ENCODE measurements at regions not wholly inside any gene's neighbourhood (a gene's known extent, or its start where the extent isn't known, plus 50 kb on each side); places are given as distances from the start of the nearest gene placed in this dataset.

DNA sequence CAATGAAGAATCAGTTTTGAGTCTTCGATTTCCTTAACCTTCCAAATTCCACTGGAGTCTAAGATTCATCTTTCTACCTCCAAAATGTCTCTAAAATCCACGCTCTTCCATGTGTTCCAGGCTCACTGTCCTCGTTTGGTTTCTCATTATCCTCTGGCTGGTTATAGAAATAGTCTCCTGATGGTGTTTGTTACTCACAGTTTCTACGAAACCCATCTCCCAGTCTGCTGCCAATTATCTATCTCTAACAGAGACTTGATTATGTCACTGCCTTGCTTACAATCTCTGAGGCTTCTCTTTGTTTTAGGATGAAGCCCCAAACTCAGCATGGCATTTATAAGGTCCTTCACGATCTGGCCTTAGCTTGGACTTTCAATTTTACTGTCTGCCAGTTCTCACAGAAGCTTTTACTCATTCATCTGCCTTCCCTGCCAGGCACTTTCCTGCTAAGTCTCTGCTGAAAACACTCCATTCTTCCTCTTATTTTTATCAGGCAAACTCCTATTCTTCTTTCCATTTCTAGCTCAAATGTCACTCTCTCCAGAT, 339.6 kb upstream of the SGCD start:
- Histone ChIP-seq H3K27ac (ENCODE audit: low read depth, low read length) (no peak overlapping the region), H3K27me3 (ENCODE audit: low read length) (no peaks in the 10 kb centered on the region), H3K9me2 (replicated peaks; ENCODE audit: insufficient read depth, low read length) (no peaks in the 10 kb centered on the region), H2AFZ (ENCODE audit: low read depth, low read length, severe bottlenecking) (no peak overlapping the region), H3K36me3 (ENCODE audit: low read length) (no peaks in the 10 kb centered on the region), H3K4me3 (ENCODE audit: insufficient read depth, low read length, poor library complexity, severe bottlenecking) (no peak overlapping the region), H4K20me1 (ENCODE audit: low read depth, low read length) (no peaks in the 10 kb centered on the region), H3K79me2 (ENCODE audit: insufficient read depth, low read length) (no peaks in the 10 kb centered on the region), H3K9ac (ENCODE audit: low read length) (no peak overlapping the region), H3K4me2 (ENCODE audit: low read depth, low read length, poor library complexity, severe bottlenecking) (no peak overlapping the region), H3F3A (ENCODE audit: insufficient read depth) (no peaks in the 10 kb centered on the region), H3K9me3 (ENCODE audit: insufficient read depth, low read length) (no peaks in the 10 kb centered on the region)
- TF ChIP-seq, protein P1, sequence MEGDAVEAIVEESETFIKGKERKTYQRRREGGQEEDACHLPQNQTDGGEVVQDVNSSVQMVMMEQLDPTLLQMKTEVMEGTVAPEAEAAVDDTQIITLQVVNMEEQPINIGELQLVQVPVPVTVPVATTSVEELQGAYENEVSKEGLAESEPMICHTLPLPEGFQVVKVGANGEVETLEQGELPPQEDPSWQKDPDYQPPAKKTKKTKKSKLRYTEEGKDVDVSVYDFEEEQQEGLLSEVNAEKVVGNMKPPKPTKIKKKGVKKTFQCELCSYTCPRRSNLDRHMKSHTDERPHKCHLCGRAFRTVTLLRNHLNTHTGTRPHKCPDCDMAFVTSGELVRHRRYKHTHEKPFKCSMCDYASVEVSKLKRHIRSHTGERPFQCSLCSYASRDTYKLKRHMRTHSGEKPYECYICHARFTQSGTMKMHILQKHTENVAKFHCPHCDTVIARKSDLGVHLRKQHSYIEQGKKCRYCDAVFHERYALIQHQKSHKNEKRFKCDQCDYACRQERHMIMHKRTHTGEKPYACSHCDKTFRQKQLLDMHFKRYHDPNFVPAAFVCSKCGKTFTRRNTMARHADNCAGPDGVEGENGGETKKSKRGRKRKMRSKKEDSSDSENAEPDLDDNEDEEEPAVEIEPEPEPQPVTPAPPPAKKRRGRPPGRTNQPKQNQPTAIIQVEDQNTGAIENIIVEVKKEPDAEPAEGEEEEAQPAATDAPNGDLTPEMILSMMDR (IDR thresholded peaks at IDR 0.05; ENCODE audit: insufficient read depth, low read length, poor library complexity, severe bottlenecking): no peak
- no peak for TF ChIP-seq EZH2phosphoT487 (conservative IDR thresholded peaks at IDR 0.05; ENCODE audit: low read length)

DNA sequence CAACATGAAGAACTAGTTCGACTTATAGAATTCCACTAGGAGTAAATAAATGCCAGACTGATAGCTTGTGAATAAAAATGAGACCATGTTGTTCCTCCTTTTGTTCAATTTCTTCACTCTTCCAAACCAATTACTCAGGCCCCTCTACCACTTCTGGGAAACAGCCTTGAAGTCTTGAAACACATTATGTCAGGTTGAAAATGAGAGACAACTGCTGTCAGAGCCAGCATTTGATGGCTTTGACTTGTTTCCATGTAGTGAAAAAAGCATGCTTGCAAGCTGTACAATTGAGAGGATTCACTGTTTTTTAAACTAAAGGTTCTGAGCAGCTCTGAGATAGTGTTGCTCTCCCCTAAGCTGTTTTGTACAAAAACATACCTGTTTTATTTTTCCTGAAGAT, 337.1 kb upstream of the SGCD start:
- Histone ChIP-seq H3F3A (ENCODE audit: insufficient read depth) (no peaks in the 10 kb centered on the region), H3K9me3 (ENCODE audit: insufficient read depth, low read length) (no peaks in the 10 kb centered on the region), H4K20me1 (ENCODE audit: low read depth, low read length) (no peaks in the 10 kb centered on the region), H3K9ac (ENCODE audit: low read length) (no peak overlapping the region), H3K4me3 (ENCODE audit: insufficient read depth, low read length, poor library complexity, severe bottlenecking) (no peak overlapping the region), H3K9me2 (replicated peaks; ENCODE audit: insufficient read depth, low read length) (no peaks in the 10 kb centered on the region), H3K27ac (ENCODE audit: low read depth, low read length) (no peak overlapping the region), H3K79me2 (ENCODE audit: insufficient read depth, low read length) (no peaks in the 10 kb centered on the region), H3K36me3 (ENCODE audit: low read length) (no peaks in the 10 kb centered on the region), H3K27me3 (ENCODE audit: low read length) (no peaks in the 10 kb centered on the region), H2AFZ (ENCODE audit: low read depth, low read length, severe bottlenecking) (no peak overlapping the region), H3K4me2 (ENCODE audit: low read depth, low read length, poor library complexity, severe bottlenecking) (no peak overlapping the region)
- TF ChIP-seq EZH2phosphoT487 (conservative IDR thresholded peaks at IDR 0.05; ENCODE audit: low read length): no peak
- TF ChIP-seq, protein P1 (IDR thresholded peaks at IDR 0.05; ENCODE audit: insufficient read depth, low read length, poor library complexity, severe bottlenecking): no peak

DNA sequence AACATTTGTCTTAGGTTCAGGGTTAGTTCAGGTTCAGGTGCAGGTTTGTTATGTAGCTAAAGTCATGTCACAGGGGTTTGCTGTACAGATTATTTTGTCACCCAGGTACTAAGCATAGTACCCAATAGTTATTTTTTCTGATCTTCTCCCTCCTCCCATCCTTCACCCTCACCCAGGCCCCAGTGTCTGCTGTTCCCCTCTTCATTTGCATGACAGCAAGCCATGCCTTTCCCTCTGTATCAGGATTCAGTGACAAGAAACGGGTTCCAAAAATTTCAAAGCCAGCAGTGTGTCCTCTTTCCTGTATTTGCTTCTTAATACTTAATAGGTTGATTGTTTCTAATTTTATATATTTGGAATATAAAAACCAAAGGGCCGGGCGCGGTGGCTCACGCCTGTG, 330.8 kb upstream of the SGCD start:
- Histone ChIP-seq H3K79me2 (ENCODE audit: insufficient read depth, low read length) (no peaks in the 10 kb centered on the region), H3F3A (ENCODE audit: insufficient read depth) (no peaks in the 10 kb centered on the region), H3K9me3 (ENCODE audit: insufficient read depth, low read length) (no peaks in the 10 kb centered on the region), H3K27me3 (ENCODE audit: low read length) (no peaks in the 10 kb centered on the region), H3K9ac (ENCODE audit: low read length) (no peak overlapping the region), H2AFZ (ENCODE audit: low read depth, low read length, severe bottlenecking) (no peak overlapping the region), H3K27ac (ENCODE audit: low read depth, low read length) (no peak overlapping the region), H4K20me1 (ENCODE audit: low read depth, low read length) (no peaks in the 10 kb centered on the region), H3K4me2 (ENCODE audit: low read depth, low read length, poor library complexity, severe bottlenecking) (no peak overlapping the region), H3K4me3 (ENCODE audit: insufficient read depth, low read length, poor library complexity, severe bottlenecking) (no peak overlapping the region), H3K9me2 (replicated peaks; ENCODE audit: insufficient read depth, low read length) (no peaks in the 10 kb centered on the region), H3K36me3 (ENCODE audit: low read length) (no peaks in the 10 kb centered on the region)
- no peak for TF ChIP-seq EZH2phosphoT487 (conservative IDR thresholded peaks at IDR 0.05; ENCODE audit: low read length)
- TF ChIP-seq, protein P1 (IDR thresholded peaks at IDR 0.05; ENCODE audit: insufficient read depth, low read length, poor library complexity, severe bottlenecking): no peak
